T-cell (primary cell): ENCODE measurements at regions not wholly inside any gene's neighbourhood (a gene's known extent, or its start where the extent isn't known, plus 50 kb on each side); places are given as distances from the start of the nearest gene placed in this dataset.

Experiments used
- ATAC-seq, 4 experiments: fragments of 200-7000 bp in 3 of 4; fragments of 150-1000 bp in 1 of 4; cut with Tn5 transposase; replicated peaks in 1 of 4; 1 replicate in 3 of 4; 2 replicates in 1 of 4; pipeline ENCODE4 v1.10.0; 2021; ENCODE audit warnings: moderate library complexity in 3 of 4, mild to moderate bottlenecking in 2 of 4, moderate number of reproducible peaks in 1 of 4
- CTCF ChIA-PET, 2 donors: fragments of 300-600 bp; sonication (Branson Sonifier 250); formaldehyde crosslinking; loops; one replicate each; lab custom pipeline; 2022; ENCODE audit warnings: antibody characterized with exemption in 2 of 2; lab: Charles Lee
- POLR2A ChIA-PET, 2 donors: fragments of 300-600 bp; sonication (Branson Sonifier 250); formaldehyde crosslinking; loops; one replicate each; lab custom pipeline; 2022; ENCODE audit warnings: antibody characterized with exemption in 2 of 2; lab: Charles Lee
- DNase-seq, 35 experiments: peaks; one replicate each; pipeline versions ENCODE4 v3.0.0 to v3.0.0-alpha.2; 2013 to 2023
- H3K27ac ChIP-seq: one replicate; pipeline ENCODE4 v1.5.1; 2013; ENCODE audit warnings: low read length
- H3K27me3 ChIP-seq, 2 experiments: replicated peaks in 1 of 2; 1 replicate in 1 of 2; 2 replicates in 1 of 2; pipeline versions ENCODE4 v1.6.1 to v1.7.0; 2013; ENCODE audit warnings: low read length in 1 of 2, mixed read lengths in 1 of 2; ENCODE audit not compliant: control insufficient read depth in 2 of 2, insufficient read depth in 2 of 2; ENCODE audit errors: extremely low read depth in 1 of 2
- H3K36me3 ChIP-seq, 2 donors: 1 replicate in 1 of 2; 2 replicates in 1 of 2; pipeline versions ENCODE4 v1.6.1 to v1.7.0; 2013; ENCODE audit warnings: low read length in 1 of 2; ENCODE audit not compliant: control insufficient read depth in 2 of 2, insufficient read depth in 1 of 2; ENCODE audit errors: extremely low read depth in 1 of 2
- H3K4me1 ChIP-seq, 2 experiments: 1 replicate in 1 of 2; 2 replicates in 1 of 2; pipeline versions ENCODE4 v1.6.1 to v1.7.0; 2013; ENCODE audit warnings: low read length in 2 of 2, mixed read lengths in 1 of 2; ENCODE audit not compliant: insufficient read depth in 2 of 2, control insufficient read depth in 1 of 2; ENCODE audit errors: extremely low read depth in 1 of 2
- H3K4me3 ChIP-seq, 2 donors: 1 replicate in 1 of 2; 2 replicates in 1 of 2; pipeline versions ENCODE4 v1.5.1 to v1.7.0; 2013; ENCODE audit warnings: mild to moderate bottlenecking in 2 of 2, low read length in 1 of 2, moderate library complexity in 1 of 2; ENCODE audit not compliant: control insufficient read depth in 1 of 2; ENCODE audit errors: extremely low read depth in 1 of 2
- H3K9me3 ChIP-seq: 2 replicates; pipeline ENCODE4 v1.7.0; 2013
- H3K27ac Mint-ChIP-seq, 2 donors: one replicate each; pipeline ENCODE4 v1.8.0; 2020 to 2021; ENCODE audit warnings: mild to moderate bottlenecking in 2 of 2, mixed read lengths in 2 of 2
- H3K27me3 Mint-ChIP-seq, 2 donors: one replicate each; pipeline ENCODE4 v1.8.0; 2021 to 2022; ENCODE audit warnings: mixed read lengths in 2 of 2
- H3K36me3 Mint-ChIP-seq: one replicate; pipeline ENCODE4 v1.8.0; 2021; ENCODE audit warnings: mixed read lengths
- H3K4me1 Mint-ChIP-seq, 3 donors: one replicate each; pipeline ENCODE4 v1.8.0; 2020 to 2022; ENCODE audit warnings: mixed read lengths in 3 of 3, mild to moderate bottlenecking in 1 of 3
- H3K4me3 Mint-ChIP-seq, 3 donors: one replicate each; pipeline ENCODE4 v1.8.0; 2020 to 2022; ENCODE audit warnings: mild to moderate bottlenecking in 3 of 3, mixed read lengths in 3 of 3, moderate library complexity in 3 of 3
- H3K9me3 Mint-ChIP-seq, 3 donors: one replicate each; pipeline ENCODE4 v1.8.0; 2020 to 2022; ENCODE audit warnings: mixed read lengths in 3 of 3
- WGBS: methylation state at CpG from one replicate; pipeline ENCODE4 v1.1.5; 2013; ENCODE audit warnings: missing lambda C conversion rate; ENCODE audit not compliant: insufficient coverage; 5-methylcytosine and 5-hydroxymethylcytosine counted together

DNA sequence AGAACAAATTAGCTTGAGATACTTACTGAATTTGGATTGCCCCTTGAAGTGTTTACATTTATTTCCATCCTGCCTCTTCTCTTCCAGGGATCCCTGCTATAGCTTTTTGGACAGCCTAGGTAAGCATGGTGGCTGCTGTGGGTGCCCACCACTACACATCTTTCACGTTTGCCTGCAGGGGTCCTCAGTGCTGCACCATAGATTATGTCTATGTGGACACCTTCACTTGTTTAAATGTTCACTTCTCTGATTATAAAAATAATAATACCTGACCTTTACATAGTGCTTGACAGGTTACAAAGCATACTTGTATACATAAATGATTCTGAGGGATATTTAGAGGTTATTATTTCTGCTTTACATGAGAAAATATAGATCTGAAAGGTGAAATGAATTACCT lies 67.9 kb upstream of the SLC4A4 start:
- ATAC-seq (peak in 2 of 4 experiments; percentile 27 to 42), DNase-seq (peak in 20 of 35 experiments; percentile 3 to 53 (median 11))
- POLR2A ChIA-PET: no interaction called here
- H3K36me3 Mint-ChIP-seq: no peaks in the 10 kb centered on the region
- Histone ChIP-seq H3K27me3 (no peaks in the 10 kb centered on the region), H3K4me3 (no peak overlapping the region), H3K27ac (no peak overlapping the region), H3K9me3 (no peaks in the 10 kb centered on the region), H3K4me1 (peaks cover 0 to 16% of the 10 kb centered on the region in 2 experiments), H3K36me3 (no peaks in the 10 kb centered on the region)
- no peak overlapping the region for H3K4me3 Mint-ChIP-seq
- H3K27ac Mint-ChIP-seq: no peak overlapping the region
- CTCF ChIA-PET: interaction anchor here (0.7 to 2.0 kb wide), 3 partner anchors 11 to 487 kb away, joined by 3 to 7 read pairs (median 3); no protein-coding TSS in a partner anchor
- H3K9me3 Mint-ChIP-seq: no peaks in the 10 kb centered on the region
- peaks cover 14 to 19% (median 19%) of the 10 kb centered on the region in 3 donors for H3K4me1 Mint-ChIP-seq
- no CpG with 5 or more reads among the region's 1 CpG for WGBS
- H3K27me3 Mint-ChIP-seq: peaks cover 0 to 4% of the 10 kb centered on the region in 2 donors

DNA sequence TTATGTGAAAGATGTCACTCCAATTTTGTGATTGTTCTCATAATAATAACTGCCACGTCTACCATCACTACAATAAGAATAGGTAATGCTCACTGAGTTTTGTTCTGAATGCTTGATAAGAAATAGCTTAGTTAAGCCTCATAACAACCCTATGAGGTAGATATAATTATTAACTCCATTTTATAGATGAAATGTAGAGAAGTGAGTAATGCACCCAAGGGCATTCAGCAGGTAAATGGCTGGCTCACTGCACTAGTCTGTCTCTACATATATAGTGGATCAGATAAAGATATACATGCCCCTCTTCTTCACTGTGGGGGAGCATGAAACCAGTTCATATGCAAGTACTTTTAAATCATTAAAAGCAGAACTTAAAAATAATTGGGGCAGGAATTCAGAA lies 65.8 kb upstream of the SLC4A4 start:
- peaks cover 0 to 4% of the 10 kb centered on the region in 2 donors for H3K27me3 Mint-ChIP-seq
- no peak overlapping the region for H3K27ac Mint-ChIP-seq
- Histone ChIP-seq H3K4me1 (peaks cover 0 to 18% of the 10 kb centered on the region in 2 experiments), H3K27ac (no peak overlapping the region), H3K4me3 (no peak overlapping the region), H3K9me3 (no peaks in the 10 kb centered on the region), H3K36me3 (no peaks in the 10 kb centered on the region), H3K27me3 (no peaks in the 10 kb centered on the region)
- no peaks in the 10 kb centered on the region for H3K9me3 Mint-ChIP-seq
- H3K4me3 Mint-ChIP-seq: no peak overlapping the region
- ChIA-PET POLR2A (interaction anchor here in 1 of 2 donors (0.6 kb wide), 1 partner anchor 11 kb away, joined by 5 read pairs; no protein-coding TSS in a partner anchor), CTCF (no interaction called here)
- no peaks in the 10 kb centered on the region for H3K36me3 Mint-ChIP-seq
- no peak for DNase-seq
- H3K4me1 Mint-ChIP-seq: peaks cover 21 to 27% (median 23%) of the 10 kb centered on the region in 3 donors
- WGBS: no CpG with 5 or more reads among the region's 1 CpG
- ATAC-seq: no peak

DNA sequence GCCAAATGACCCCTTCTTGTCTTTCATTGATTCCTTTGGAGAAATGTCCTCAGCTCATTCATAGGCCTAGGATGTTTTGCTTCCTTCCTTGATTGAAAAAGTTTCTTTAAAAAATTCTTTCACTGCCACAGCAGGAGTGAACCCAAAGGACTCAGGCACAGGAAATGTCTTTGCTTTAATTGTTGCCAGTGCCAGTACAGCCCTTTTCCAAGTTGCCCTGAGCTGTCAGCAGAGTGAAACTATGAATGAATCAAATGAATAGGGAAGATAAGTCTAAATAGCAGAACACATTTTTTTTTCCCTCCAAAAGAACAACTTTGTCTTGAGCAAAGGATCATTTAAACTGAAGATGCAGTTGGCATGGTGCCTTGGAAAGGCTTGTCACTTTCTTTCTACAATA lies 63.8 kb upstream of the SLC4A4 start:
- no peak overlapping the region for H3K27ac ChIP-seq
- ATAC-seq (no peak), DNase-seq (no peak)
- Mint-ChIP-seq H3K27me3 (peaks cover 0 to 4% of the 10 kb centered on the region in 2 donors), H3K4me1 (peaks cover 21 to 27% (median 23%) of the 10 kb centered on the region in 3 donors), H3K9me3 (no peaks in the 10 kb centered on the region), H3K4me3 (peak overlapping the region in 1 of 3 donors; percentile 15), H3K36me3 (no peaks in the 10 kb centered on the region), H3K27ac (peak overlapping the region; percentile 24 to 75)
- peaks cover 0 to 18% of the 10 kb centered on the region in 2 experiments for H3K4me1 ChIP-seq
- H3K9me3 ChIP-seq: no peaks in the 10 kb centered on the region
- POLR2A ChIA-PET: interaction anchor here in 1 of 2 donors (0.6 kb wide), 1 partner anchor 19 kb away, joined by 3 read pairs; no protein-coding TSS in a partner anchor
- H3K36me3 ChIP-seq: no peaks in the 10 kb centered on the region
- H3K4me3 ChIP-seq: no peak overlapping the region
- CTCF ChIA-PET: interaction anchor here in 1 of 2 donors (1.2 kb wide), 1 partner anchor 9 kb away, joined by 3 read pairs; no protein-coding TSS in a partner anchor
- no peaks in the 10 kb centered on the region for H3K27me3 ChIP-seq

DNA sequence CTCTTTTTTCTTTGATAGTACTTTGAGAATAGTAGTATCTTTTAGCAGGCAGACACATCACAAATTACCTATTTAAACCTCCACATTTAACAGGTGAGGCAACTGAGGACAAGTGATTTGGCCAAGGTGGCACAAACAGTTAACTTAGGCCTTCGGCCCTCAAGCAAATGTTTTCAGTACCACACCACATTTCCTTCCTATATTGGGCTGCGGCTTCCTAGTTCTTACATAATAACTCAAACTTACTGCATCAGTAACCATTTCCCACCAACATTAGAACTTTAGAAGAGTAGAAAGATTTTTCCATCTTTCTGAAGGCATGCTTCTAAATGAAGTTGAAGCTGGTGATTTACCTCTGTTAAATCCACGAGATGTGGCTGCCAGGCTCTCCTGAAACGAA lies 63.2 kb upstream of the SLC4A4 start:
- 15% methylated on average over 3 of the region's 4 CpGs for WGBS
- ATAC-seq (peak in 1 of 4 experiments; percentile 50), DNase-seq (peak in 1 of 35 experiments; percentile 13)
- H3K9me3 Mint-ChIP-seq: no peaks in the 10 kb centered on the region
- no peaks in the 10 kb centered on the region for H3K36me3 Mint-ChIP-seq
- H3K27ac Mint-ChIP-seq: peak overlapping the region; percentile 28 to 75
- H3K27me3 Mint-ChIP-seq: peaks cover 0 to 1% of the 10 kb centered on the region in 2 donors
- peak overlapping the region in 1 of 3 donors; percentile 15 for H3K4me3 Mint-ChIP-seq
- peaks cover 21 to 27% (median 23%) of the 10 kb centered on the region in 3 donors for H3K4me1 Mint-ChIP-seq
- Histone ChIP-seq H3K9me3 (no peaks in the 10 kb centered on the region), H3K27me3 (no peaks in the 10 kb centered on the region), H3K27ac (no peak overlapping the region), H3K4me1 (peaks cover 0 to 18% of the 10 kb centered on the region in 2 experiments), H3K4me3 (no peak overlapping the region), H3K36me3 (no peaks in the 10 kb centered on the region)
- ChIA-PET CTCF (interaction anchor here in 1 of 2 donors (1.2 kb wide), 1 partner anchor 10 kb away, joined by 3 read pairs; no protein-coding TSS in a partner anchor), POLR2A (interaction anchor here in 1 of 2 donors (0.7 kb wide), 1 partner anchor 517 kb away, joined by 3 read pairs; no protein-coding TSS in a partner anchor)

DNA sequence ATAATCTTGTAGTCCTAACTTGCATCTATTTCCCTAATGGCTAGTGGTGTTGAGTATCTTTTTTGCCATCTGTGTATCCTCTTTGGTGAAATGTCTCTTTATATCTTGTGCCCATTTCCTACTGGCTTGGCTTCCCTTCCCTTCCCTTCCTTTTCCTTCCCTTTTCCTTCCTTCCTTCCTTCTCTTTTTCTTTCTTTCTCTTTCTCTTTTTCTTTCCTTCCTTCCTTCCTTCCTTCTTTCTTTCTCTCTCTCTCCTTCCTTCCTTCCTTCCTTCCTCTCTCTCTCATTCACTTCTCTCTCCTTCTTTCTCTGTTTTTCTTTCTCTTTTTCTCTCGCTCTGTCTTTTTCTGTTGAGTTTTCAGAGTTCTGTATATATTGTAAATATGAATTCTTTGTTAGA lies 61.5 kb upstream of the SLC4A4 start:
- Mint-ChIP-seq H3K27me3 (no peaks in the 10 kb centered on the region), H3K4me3 (no peak overlapping the region), H3K27ac (no peak overlapping the region), H3K36me3 (no peaks in the 10 kb centered on the region), H3K9me3 (no peaks in the 10 kb centered on the region), H3K4me1 (peaks cover 21 to 27% (median 23%) of the 10 kb centered on the region in 3 donors)
- WGBS: no CpG with 5 or more reads among the region's 1 CpG
- Histone ChIP-seq H3K36me3 (no peaks in the 10 kb centered on the region), H3K27me3 (no peaks in the 10 kb centered on the region), H3K4me3 (no peak overlapping the region), H3K4me1 (peaks cover 0 to 18% of the 10 kb centered on the region in 2 experiments), H3K27ac (no peak overlapping the region), H3K9me3 (no peaks in the 10 kb centered on the region)
- DNase-seq (no peak), ATAC-seq (no peak)
- CTCF ChIA-PET: no interaction called here
- POLR2A ChIA-PET: no interaction called here

DNA sequence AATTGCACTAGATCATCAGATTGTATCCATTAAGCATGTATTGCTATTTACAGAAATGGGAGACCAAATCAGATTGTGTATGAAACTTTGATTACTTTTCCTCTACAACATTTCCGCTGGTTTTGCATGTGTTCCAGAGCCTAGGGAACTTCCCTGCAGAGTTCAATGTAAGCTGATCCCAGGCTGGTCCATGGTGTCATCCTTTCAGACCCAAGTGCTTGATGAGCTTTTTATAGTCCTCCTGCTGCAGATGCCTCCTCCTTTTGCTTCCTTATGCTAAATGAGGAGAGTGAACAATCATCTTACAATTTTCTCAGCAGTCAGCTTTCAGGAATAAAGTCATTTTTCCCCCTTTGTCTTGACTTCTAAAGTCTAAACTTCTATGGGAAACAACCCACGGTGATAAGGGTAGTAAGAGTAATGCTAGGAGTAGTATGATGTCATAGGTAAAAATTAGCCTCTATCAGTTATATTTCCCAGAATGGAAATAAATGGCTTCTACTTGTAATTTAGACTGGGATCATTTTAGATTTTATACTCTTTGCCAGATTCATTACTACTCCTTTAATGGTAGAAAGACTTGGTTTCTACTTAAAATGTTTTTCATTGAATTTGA lies 55.1 kb upstream of the SLC4A4 start:
- POLR2A ChIA-PET: interaction anchor here in 1 of 2 donors (0.6 kb wide), 1 partner anchor 11 kb away, joined by 5 read pairs; no protein-coding TSS in a partner anchor

More for the DNA sequence above, 55.1 kb upstream of the SLC4A4 start:
- no peaks in the 10 kb centered on the region for H3K9me3 Mint-ChIP-seq
- no peaks in the 10 kb centered on the region for H3K4me1 ChIP-seq
- no peaks in the 10 kb centered on the region for H3K9me3 ChIP-seq
- no peaks in the 10 kb centered on the region for H3K36me3 ChIP-seq
- H3K36me3 Mint-ChIP-seq: no peaks in the 10 kb centered on the region
- no peak overlapping the region for H3K4me3 Mint-ChIP-seq
- ATAC-seq (no peak), DNase-seq (no peak)
- H3K27me3 Mint-ChIP-seq: peaks cover 0 to 2% of the 10 kb centered on the region in 2 donors
- H3K27ac ChIP-seq: no peak overlapping the region
- 100% methylated on average over 1 of the region's 2 CpGs for WGBS
- CTCF ChIA-PET: no interaction called here
- no peaks in the 10 kb centered on the region for H3K4me1 Mint-ChIP-seq
- no peaks in the 10 kb centered on the region for H3K27me3 ChIP-seq
- no peak overlapping the region for H3K4me3 ChIP-seq
- H3K27ac Mint-ChIP-seq: no peak overlapping the region
